ENCODE measurements at regions not wholly inside any gene's neighbourhood (a gene's known extent, or its start where the extent isn't known, plus 50 kb on each side); places are given as distances from the start of the nearest gene placed in this dataset.
A peak's percentile ranks its signal among the peaks of the same experiment; 100 is the strongest.

- no peaks in the 10 kb centered on the region for H3K27me3 ChIP-seq (ENCODE audit: control insufficient read depth, insufficient read depth, low read length)
- H3K9me3 Mint-ChIP-seq = peaks cover 0 to 3% (median 2%) of the 10 kb centered on the region in 7 donors
- no peaks in the 10 kb centered on the region for H3K36me3 ChIP-seq (ENCODE audit: control insufficient read depth, insufficient read depth, low read length)
- DNase-seq = no peak
- no peak overlapping the region for H3K27ac ChIP-seq (ENCODE audit: insufficient read depth, low read length, poor library complexity, severe bottlenecking)
- ATAC-seq (ENCODE audit: low read depth in 2 of 2) = no peak
- no peaks in the 10 kb centered on the region for H3K4me1 Mint-ChIP-seq
- H3K4me1 ChIP-seq (ENCODE audit: control insufficient read depth, insufficient read depth, low read length, poor library complexity, severe bottlenecking) = no peaks in the 10 kb centered on the region
- H3K4me3 Mint-ChIP-seq = no peak overlapping the region
- H3K4me3 ChIP-seq (ENCODE audit: low read depth, low read length) = no peak overlapping the region
- H3K9me3 ChIP-seq (ENCODE audit: control insufficient read depth in 2 of 2, low read length in 2 of 2) = no peaks in the 10 kb centered on the region
- no peaks in the 10 kb centered on the region for H3K27me3 Mint-ChIP-seq
- H3K36me3 Mint-ChIP-seq = no peaks in the 10 kb centered on the region
- no peak overlapping the region for H3K27ac Mint-ChIP-seq
Measured at GRCh38 chr15:81858136-81858535, 187.7 kb downstream of the MEX3B start.

GRCh38 chr15:81856634-81857026, 189.2 kb downstream of the MEX3B start:
- Mint-ChIP-seq H3K27ac (no peak overlapping the region), H3K27me3 (no peaks in the 10 kb centered on the region), H3K4me3 (no peak overlapping the region), H3K9me3 (peaks cover 0 to 3% (median 0%) of the 10 kb centered on the region in 7 donors), H3K36me3 (no peaks in the 10 kb centered on the region), H3K4me1 (no peaks in the 10 kb centered on the region)
- no peak for ATAC-seq (ENCODE audit: low read depth in 2 of 2)
- H3K9me3 ChIP-seq (ENCODE audit: control insufficient read depth in 2 of 2, low read length in 2 of 2) = no peaks in the 10 kb centered on the region
- H3K4me1 ChIP-seq (ENCODE audit: control insufficient read depth, insufficient read depth, low read length, poor library complexity, severe bottlenecking) = no peaks in the 10 kb centered on the region
- H3K4me3 ChIP-seq (ENCODE audit: low read depth, low read length) = no peak overlapping the region
- H3K27me3 ChIP-seq (ENCODE audit: control insufficient read depth, insufficient read depth, low read length) = no peaks in the 10 kb centered on the region
- DNase-seq = no peak
- H3K27ac ChIP-seq (ENCODE audit: insufficient read depth, low read length, poor library complexity, severe bottlenecking) = no peak overlapping the region
- no peaks in the 10 kb centered on the region for H3K36me3 ChIP-seq (ENCODE audit: control insufficient read depth, insufficient read depth, low read length)

GRCh38 chr15:81856001-81856633, 189.7 kb downstream of the MEX3B start:
- Histone ChIP-seq H3K4me3 (ENCODE audit: low read depth, low read length) (no peak overlapping the region), H3K4me1 (ENCODE audit: control insufficient read depth, insufficient read depth, low read length, poor library complexity, severe bottlenecking) (no peaks in the 10 kb centered on the region), H3K9me3 (ENCODE audit: control insufficient read depth in 2 of 2, low read length in 2 of 2) (no peaks in the 10 kb centered on the region), H3K27me3 (ENCODE audit: control insufficient read depth, insufficient read depth, low read length) (no peaks in the 10 kb centered on the region), H3K27ac (ENCODE audit: insufficient read depth, low read length, poor library complexity, severe bottlenecking) (no peak overlapping the region), H3K36me3 (ENCODE audit: control insufficient read depth, insufficient read depth, low read length) (no peaks in the 10 kb centered on the region)
- Mint-ChIP-seq H3K9me3 (peaks cover 0 to 3% (median 0%) of the 10 kb centered on the region in 7 donors), H3K27ac (no peak overlapping the region), H3K36me3 (no peaks in the 10 kb centered on the region), H3K4me3 (no peak overlapping the region), H3K4me1 (no peaks in the 10 kb centered on the region), H3K27me3 (no peaks in the 10 kb centered on the region)
- ATAC-seq (ENCODE audit: low read depth in 2 of 2) (no peak), DNase-seq (no peak)

GRCh38 chr15:81853150-81853748, 192.6 kb downstream of the MEX3B start:
- H3K9me3 Mint-ChIP-seq = peaks cover 0 to 3% (median 0%) of the 10 kb centered on the region in 7 donors
- Histone ChIP-seq H3K4me1 (ENCODE audit: control insufficient read depth, insufficient read depth, low read length, poor library complexity, severe bottlenecking) (no peaks in the 10 kb centered on the region), H3K36me3 (ENCODE audit: control insufficient read depth, insufficient read depth, low read length) (no peaks in the 10 kb centered on the region), H3K27ac (ENCODE audit: insufficient read depth, low read length, poor library complexity, severe bottlenecking) (no peak overlapping the region), H3K4me3 (ENCODE audit: low read depth, low read length) (no peak overlapping the region), H3K27me3 (ENCODE audit: control insufficient read depth, insufficient read depth, low read length) (no peaks in the 10 kb centered on the region), H3K9me3 (ENCODE audit: control insufficient read depth in 2 of 2, low read length in 2 of 2) (no peaks in the 10 kb centered on the region)
- no peak overlapping the region for H3K4me3 Mint-ChIP-seq
- H3K27ac Mint-ChIP-seq = no peak overlapping the region
- no peaks in the 10 kb centered on the region for H3K27me3 Mint-ChIP-seq
- H3K36me3 Mint-ChIP-seq = no peaks in the 10 kb centered on the region
- ATAC-seq (ENCODE audit: low read depth in 2 of 2) (no peak), DNase-seq (no peak)
- no peaks in the 10 kb centered on the region for H3K4me1 Mint-ChIP-seq

- H3K9me3 ChIP-seq (ENCODE audit: control insufficient read depth in 2 of 2, low read length in 2 of 2) = no peaks in the 10 kb centered on the region
- H3K27ac ChIP-seq (ENCODE audit: insufficient read depth, low read length, poor library complexity, severe bottlenecking) = no peak overlapping the region
- H3K27me3 Mint-ChIP-seq = no peaks in the 10 kb centered on the region
- no peaks in the 10 kb centered on the region for H3K4me1 Mint-ChIP-seq
- H3K9me3 Mint-ChIP-seq = peaks cover 0 to 3% (median 0%) of the 10 kb centered on the region in 7 donors
- H3K4me3 ChIP-seq (ENCODE audit: low read depth, low read length) = no peak overlapping the region
- ATAC-seq (ENCODE audit: low read depth in 2 of 2) (no peak), DNase-seq (no peak)
- H3K4me3 Mint-ChIP-seq = no peak overlapping the region
- H3K27me3 ChIP-seq (ENCODE audit: control insufficient read depth, insufficient read depth, low read length) = no peaks in the 10 kb centered on the region
- H3K4me1 ChIP-seq (ENCODE audit: control insufficient read depth, insufficient read depth, low read length, poor library complexity, severe bottlenecking) = no peaks in the 10 kb centered on the region
- no peaks in the 10 kb centered on the region for H3K36me3 ChIP-seq (ENCODE audit: control insufficient read depth, insufficient read depth, low read length)
- H3K27ac Mint-ChIP-seq = no peak overlapping the region
- no peaks in the 10 kb centered on the region for H3K36me3 Mint-ChIP-seq
Measured at GRCh38 chr15:81852411-81853149, 193.2 kb downstream of the MEX3B start.

GRCh38 chr15:81851757-81852156, 194.1 kb downstream of the MEX3B start:
- Histone ChIP-seq H3K27me3 (ENCODE audit: control insufficient read depth, insufficient read depth, low read length) (no peaks in the 10 kb centered on the region), H3K9me3 (ENCODE audit: control insufficient read depth in 2 of 2, low read length in 2 of 2) (no peaks in the 10 kb centered on the region), H3K4me3 (ENCODE audit: low read depth, low read length) (no peak overlapping the region), H3K27ac (ENCODE audit: insufficient read depth, low read length, poor library complexity, severe bottlenecking) (no peak overlapping the region), H3K4me1 (ENCODE audit: control insufficient read depth, insufficient read depth, low read length, poor library complexity, severe bottlenecking) (no peaks in the 10 kb centered on the region), H3K36me3 (ENCODE audit: control insufficient read depth, insufficient read depth, low read length) (no peaks in the 10 kb centered on the region)
- Mint-ChIP-seq H3K9me3 (peaks cover 0 to 3% (median 0%) of the 10 kb centered on the region in 7 donors), H3K27me3 (no peaks in the 10 kb centered on the region), H3K4me3 (no peak overlapping the region), H3K4me1 (no peaks in the 10 kb centered on the region), H3K36me3 (no peaks in the 10 kb centered on the region), H3K27ac (no peak overlapping the region)
- no peak for DNase-seq
- ATAC-seq (ENCODE audit: low read depth in 2 of 2) = no peak

- no peak overlapping the region for H3K27ac ChIP-seq (ENCODE audit: insufficient read depth, low read length, poor library complexity, severe bottlenecking)
- no peaks in the 10 kb centered on the region for H3K4me1 ChIP-seq (ENCODE audit: control insufficient read depth, insufficient read depth, low read length, poor library complexity, severe bottlenecking)
- Mint-ChIP-seq H3K27ac (peak overlapping the region in 1 of 3 donors; percentile 54), H3K9me3 (peaks cover 0 to 3% (median 0%) of the 10 kb centered on the region in 7 donors), H3K4me1 (no peaks in the 10 kb centered on the region), H3K36me3 (no peaks in the 10 kb centered on the region), H3K27me3 (no peaks in the 10 kb centered on the region), H3K4me3 (no peak overlapping the region)
- ATAC-seq (ENCODE audit: low read depth in 2 of 2) = no peak
- H3K36me3 ChIP-seq (ENCODE audit: control insufficient read depth, insufficient read depth, low read length) = no peaks in the 10 kb centered on the region
- H3K27me3 ChIP-seq (ENCODE audit: control insufficient read depth, insufficient read depth, low read length) = no peaks in the 10 kb centered on the region
- no peaks in the 10 kb centered on the region for H3K9me3 ChIP-seq (ENCODE audit: control insufficient read depth in 2 of 2, low read length in 2 of 2)
- DNase-seq = no peak
- H3K4me3 ChIP-seq (ENCODE audit: low read depth, low read length) = no peak overlapping the region
Measured at GRCh38 chr15:81851325-81851724, 194.5 kb downstream of the MEX3B start.
